Nephron progenitor cell (in vitro differentiated cells): ENCODE measurements at regions not wholly inside any gene's neighbourhood (a gene's known extent, or its start where the extent isn't known, plus 50 kb on each side); places are given as distances from the start of the nearest gene placed in this dataset.

Experiments used
- DNase-seq: peaks from one replicate; pipeline ENCODE4 v3.0.0; 2021
- H3K27ac Mint-ChIP-seq: 2 replicates; pipeline ENCODE4 v1.8.0; 2021; ENCODE audit warnings: mild to moderate bottlenecking, moderate library complexity, mixed read lengths
- H3K27me3 Mint-ChIP-seq: 2 replicates; pipeline ENCODE4 v1.8.0; 2021; ENCODE audit warnings: mild to moderate bottlenecking, low read depth, mixed read lengths; ENCODE audit not compliant: poor library complexity
- H3K36me3 Mint-ChIP-seq: 2 replicates; pipeline ENCODE4 v1.8.0; 2021; ENCODE audit warnings: low read depth, mixed read lengths
- H3K4me1 Mint-ChIP-seq: 2 replicates; pipeline ENCODE4 v1.8.0; 2021; ENCODE audit warnings: mixed read lengths
- H3K4me3 Mint-ChIP-seq: 2 replicates; pipeline ENCODE4 v1.8.0; 2021; ENCODE audit warnings: mild to moderate bottlenecking, moderate library complexity, mixed read lengths
- H3K9me3 Mint-ChIP-seq: 2 replicates; pipeline ENCODE4 v1.8.0; 2021; ENCODE audit warnings: mild to moderate bottlenecking, moderate library complexity, mixed read lengths
- CTCF ChIP-seq: fragments of 200-600 bp; sonication (generic); IDR thresholded peaks from 2 replicates; pipeline ENCODE4 v1.5.0; 2021; ENCODE audit warnings: antibody characterized with exemption

GRCh38 chr1:96349896-96350295, 371.7 kb upstream of the PTBP2 start:
- H3K4me1 Mint-ChIP-seq = no peaks in the 10 kb centered on the region
- no peak overlapping the region for H3K27ac Mint-ChIP-seq
- no peak for TF ChIP-seq CTCF
- no peak overlapping the region for H3K4me3 Mint-ChIP-seq
- no peak for DNase-seq
- H3K9me3 Mint-ChIP-seq = peaks cover 6% of the 10 kb centered on the region
- H3K27me3 Mint-ChIP-seq = no peaks in the 10 kb centered on the region
- no peaks in the 10 kb centered on the region for H3K36me3 Mint-ChIP-seq

GRCh38 chr1:96352733-96353132, 368.9 kb upstream of the PTBP2 start:
- no peak for TF ChIP-seq CTCF
- no peaks in the 10 kb centered on the region for H3K4me1 Mint-ChIP-seq
- no peaks in the 10 kb centered on the region for H3K36me3 Mint-ChIP-seq
- no peak overlapping the region for H3K27ac Mint-ChIP-seq
- no peaks in the 10 kb centered on the region for H3K9me3 Mint-ChIP-seq
- H3K27me3 Mint-ChIP-seq = no peaks in the 10 kb centered on the region
- no peak overlapping the region for H3K4me3 Mint-ChIP-seq
- no peak for DNase-seq

DNA sequence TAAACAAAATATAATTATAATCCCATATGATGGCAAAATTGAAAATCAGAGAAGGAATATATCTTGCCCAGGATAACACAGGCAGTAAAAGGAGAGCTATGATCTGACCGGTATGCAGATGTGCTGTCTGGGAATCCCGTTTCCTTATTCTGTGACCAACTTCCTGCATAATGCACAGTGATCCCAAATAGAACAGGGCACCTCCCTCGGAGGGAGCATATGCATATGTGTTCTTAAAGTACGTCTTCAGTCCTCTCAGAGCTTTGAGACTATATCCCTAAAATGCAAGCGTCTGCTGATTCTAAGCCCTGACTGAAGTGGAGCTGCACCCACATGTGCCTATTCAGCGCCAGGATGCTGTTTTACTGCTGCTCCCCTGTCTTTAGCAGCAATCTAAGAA, 366.1 kb upstream of the PTBP2 start:
- no peaks in the 10 kb centered on the region for H3K36me3 Mint-ChIP-seq
- H3K9me3 Mint-ChIP-seq = no peaks in the 10 kb centered on the region
- no peak overlapping the region for H3K4me3 Mint-ChIP-seq
- no peaks in the 10 kb centered on the region for H3K4me1 Mint-ChIP-seq
- H3K27me3 Mint-ChIP-seq = no peaks in the 10 kb centered on the region
- no peak for DNase-seq
- H3K27ac Mint-ChIP-seq = peak overlapping the region; percentile 37
- TF ChIP-seq CTCF = no peak

DNA sequence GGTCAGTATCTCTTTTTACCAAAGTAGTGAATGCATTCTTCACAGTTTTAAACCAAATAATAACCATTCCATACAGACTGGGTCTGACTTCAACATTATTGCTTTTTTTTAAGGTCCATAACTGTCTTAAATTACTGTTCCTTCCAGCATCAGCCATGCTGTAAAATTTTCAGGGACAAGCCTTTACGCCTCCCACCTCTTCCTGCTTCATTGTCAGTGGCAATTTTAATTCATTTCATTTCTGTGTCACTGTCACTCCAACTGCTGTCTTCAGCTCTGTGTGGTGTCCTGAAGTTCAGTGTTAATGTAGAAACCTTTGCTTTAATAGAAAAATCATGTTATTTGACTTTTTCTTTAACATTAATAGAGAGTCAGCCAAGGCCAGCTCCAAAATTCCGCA, 365.6 kb upstream of the PTBP2 start:
- no peak for DNase-seq
- no peaks in the 10 kb centered on the region for H3K36me3 Mint-ChIP-seq
- no peaks in the 10 kb centered on the region for H3K27me3 Mint-ChIP-seq
- peak overlapping the region; percentile 37 for H3K27ac Mint-ChIP-seq
- TF ChIP-seq CTCF = no peak
- H3K4me1 Mint-ChIP-seq = no peaks in the 10 kb centered on the region
- no peak overlapping the region for H3K4me3 Mint-ChIP-seq
- no peaks in the 10 kb centered on the region for H3K9me3 Mint-ChIP-seq

GRCh38 chr1:96357141-96357765, 364.3 kb upstream of the PTBP2 start:
- Mint-ChIP-seq H3K4me1 (no peaks in the 10 kb centered on the region), H3K4me3 (no peak overlapping the region), H3K27ac (no peak overlapping the region), H3K27me3 (no peaks in the 10 kb centered on the region), H3K36me3 (no peaks in the 10 kb centered on the region), H3K9me3 (no peaks in the 10 kb centered on the region)
- TF ChIP-seq CTCF = no peak
- no peak for DNase-seq

DNA sequence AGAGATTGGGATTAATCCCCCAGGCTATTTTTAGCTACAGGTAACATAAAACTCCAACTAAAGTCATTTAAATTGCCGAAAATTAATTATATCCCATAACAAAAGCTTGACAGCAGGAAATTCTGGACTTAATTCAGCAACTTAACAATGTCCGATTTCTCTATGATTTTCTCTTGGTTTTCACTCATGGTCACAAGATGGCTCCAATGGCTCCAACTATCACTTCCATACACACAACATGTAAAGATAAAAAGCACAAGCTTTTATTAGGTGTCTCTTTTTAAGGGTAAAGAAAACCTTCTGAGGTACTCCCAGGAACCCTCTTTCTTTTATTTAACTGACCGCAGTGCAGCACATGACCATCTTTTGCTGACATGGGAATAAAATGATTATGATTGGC, 363.5 kb upstream of the PTBP2 start:
- no peaks in the 10 kb centered on the region for H3K4me1 Mint-ChIP-seq
- H3K27me3 Mint-ChIP-seq = no peaks in the 10 kb centered on the region
- H3K4me3 Mint-ChIP-seq = no peak overlapping the region
- H3K36me3 Mint-ChIP-seq = no peaks in the 10 kb centered on the region
- H3K27ac Mint-ChIP-seq = no peak overlapping the region
- no peak for TF ChIP-seq CTCF
- DNase-seq = no peak
- no peaks in the 10 kb centered on the region for H3K9me3 Mint-ChIP-seq
